Keratinocyte (primary cell): ENCODE measurements at regions not wholly inside any gene's neighbourhood (a gene's known extent, or its start where the extent isn't known, plus 50 kb on each side); places are given as distances from the start of the nearest gene placed in this dataset.

ENCODE experiments used
- DNase-seq: peaks from one replicate; pipeline ENCODE4 v3.0.0-alpha.2; 2011; ENCODE audit warnings: low read depth, missing footprints, low spot score
- FAIRE-seq: peaks from 2 replicates; lab custom pipeline; 2011; peaks lifted over from hg19 to GRCh38; lab: Jason Lieb, UNC
- H2AFZ ChIP-seq: 2 replicates; pipeline ENCODE4 v1.6.0; 2012; ENCODE audit warnings: low read length, control low read depth, inconsistent platforms; ENCODE audit not compliant: control insufficient read depth
- H3K27ac ChIP-seq: 2 replicates; pipeline ENCODE4 v1.5.1; 2011; ENCODE audit warnings: low read length; ENCODE audit not compliant: control insufficient read depth, insufficient read depth
- H3K27me3 ChIP-seq: 3 replicates; pipeline ENCODE4 v1.6.0; 2011; ENCODE audit warnings: low read length; ENCODE audit not compliant: control insufficient read depth, insufficient read depth; ENCODE audit errors: extremely low read depth
- H3K36me3 ChIP-seq, 2 experiments: 2 replicates in 1 of 2; 3 replicates in 1 of 2; pipeline ENCODE4 v1.5.1; 2011; ENCODE audit warnings: low read length in 2 of 2, mild to moderate bottlenecking in 1 of 2; ENCODE audit not compliant: control insufficient read depth in 2 of 2, insufficient read depth in 2 of 2; ENCODE audit errors: extremely low read depth in 1 of 2
- H3K4me1 ChIP-seq: 3 replicates; pipeline ENCODE4 v1.5.1; 2011; ENCODE audit warnings: low read length; ENCODE audit not compliant: control insufficient read depth, insufficient read depth; ENCODE audit errors: extremely low read depth
- H3K4me2 ChIP-seq: 3 replicates; pipeline ENCODE4 v1.6.0; 2011; ENCODE audit warnings: low read depth, low read length; ENCODE audit not compliant: control insufficient read depth, insufficient read depth; ENCODE audit errors: extremely low read depth
- H3K4me3 ChIP-seq, 3 experiments: fragments of 200-600 bp in 1 of 3; sonication (generic) in 1 of 3; 2 replicates in 2 of 3; 3 replicates in 1 of 3; pipeline ENCODE4 v1.5.1; 2011 to 2016; ENCODE audit warnings: low read length in 3 of 3, mild to moderate bottlenecking in 3 of 3, control low read depth in 2 of 3, inconsistent platforms in 1 of 3, low read depth in 1 of 3, mixed read lengths in 1 of 3, mixed run types in 1 of 3, moderate library complexity in 1 of 3; ENCODE audit not compliant: control insufficient read depth in 2 of 3, insufficient read depth in 2 of 3; ENCODE audit errors: extremely low read depth in 1 of 3
- H3K79me2 ChIP-seq: 2 replicates; pipeline ENCODE4 v1.6.0; 2012; ENCODE audit warnings: low read length; ENCODE audit not compliant: control insufficient read depth, insufficient read depth
- H3K9ac ChIP-seq: 3 replicates; pipeline ENCODE4 v1.6.0; 2011; ENCODE audit warnings: low read length; ENCODE audit not compliant: control insufficient read depth, insufficient read depth; ENCODE audit errors: extremely low read depth
- H3K9me1 ChIP-seq: 3 replicates; pipeline ENCODE4 v1.6.0; 2011; ENCODE audit warnings: low read length; ENCODE audit not compliant: control insufficient read depth, insufficient read depth; ENCODE audit errors: extremely low read depth
- H3K9me3 ChIP-seq: 2 replicates; pipeline ENCODE4 v1.5.1; 2012; ENCODE audit warnings: low read depth, low read length; ENCODE audit not compliant: control insufficient read depth
- H4K20me1 ChIP-seq: 3 replicates; pipeline ENCODE4 v1.6.0; 2011; ENCODE audit warnings: low read length; ENCODE audit not compliant: control insufficient read depth, insufficient read depth; ENCODE audit errors: extremely low read depth
- CTCF ChIP-seq, 3 experiments: IDR thresholded peaks in 1 of 3; conservative IDR thresholded peaks in 1 of 3; optimal IDR thresholded peaks in 1 of 3; 2 replicates in 2 of 3; 3 replicates in 1 of 3; pipeline versions ENCODE3 to v1.5.1; 2011; ENCODE audit warnings: low read length in 3 of 3, mild to moderate bottlenecking in 3 of 3, moderate library complexity in 2 of 3, control low read depth in 1 of 3, inconsistent platforms in 1 of 3; ENCODE audit not compliant: insufficient read depth in 2 of 3; ENCODE audit errors: extremely low read depth in 1 of 3
- EZH2 ChIP-seq: IDR thresholded peaks from one replicate; pipeline ENCODE4 v1.6.1; 2012; ENCODE audit warnings: inconsistent platforms, mild to moderate bottlenecking, low read length, moderate library complexity
- dilution Hi-C: fragments of 300-500 bp; cut with MboI; formaldehyde crosslinking; loops from one replicate; pipeline ENCODE4 v1.7.0; 2020; ENCODE audit warnings: low sequenced_read_pairs; ENCODE audit not compliant: extremely low pct_ligation_motif_present

GRCh38 chr6:97864366-97864765 is 581.4 kb upstream of the MMS22L start:
- no peak for FAIRE-seq
- Histone ChIP-seq H3K9ac (no peak overlapping the region), H3K36me3 (no peaks in the 10 kb centered on the region), H3K4me3 (no peak overlapping the region), H2AFZ (no peak overlapping the region), H3K4me2 (no peak overlapping the region), H3K4me1 (peaks cover 12% of the 10 kb centered on the region), H3K9me3 (no peaks in the 10 kb centered on the region), H3K27ac (no peak overlapping the region), H3K79me2 (no peaks in the 10 kb centered on the region), H3K27me3 (no peaks in the 10 kb centered on the region), H3K9me1 (no peaks in the 10 kb centered on the region), H4K20me1 (no peaks in the 10 kb centered on the region)
- no peak for TF ChIP-seq CTCF (optimal IDR thresholded peaks at IDR 0.05 in 1 of 3, IDR thresholded peaks at IDR 0.05 in 1 of 3, conservative IDR thresholded peaks at IDR 0.05 in 1 of 3; ENCODE audit: extremely low read depth in 1 of 3, insufficient read depth in 2 of 3, low read length in 3 of 3)
- no peak for TF ChIP-seq EZH2
- dilution Hi-C loops, result no loop called here
- DNase-seq, result no peak

- no peaks in the 10 kb centered on the region for H3K9me1 ChIP-seq
- H3K27me3 ChIP-seq, result no peaks in the 10 kb centered on the region
- no peak overlapping the region for H3K9ac ChIP-seq
- DNase-seq, result no peak
- no peaks in the 10 kb centered on the region for H3K79me2 ChIP-seq
- H3K9me3 ChIP-seq, result no peaks in the 10 kb centered on the region
- no peak for FAIRE-seq
- no peak for TF ChIP-seq EZH2
- H2AFZ ChIP-seq, result no peak overlapping the region
- no peaks in the 10 kb centered on the region for H3K36me3 ChIP-seq
- peaks cover 12% of the 10 kb centered on the region for H3K4me1 ChIP-seq
- dilution Hi-C loops, result no loop called here
- H3K4me3 ChIP-seq, result no peak overlapping the region
- no peak overlapping the region for H3K4me2 ChIP-seq
- no peak overlapping the region for H3K27ac ChIP-seq
- H4K20me1 ChIP-seq, result no peaks in the 10 kb centered on the region
These were observed 581.8 kb upstream of the MMS22L start for GRCh38 chr6:97864826-97865225.

DNA sequence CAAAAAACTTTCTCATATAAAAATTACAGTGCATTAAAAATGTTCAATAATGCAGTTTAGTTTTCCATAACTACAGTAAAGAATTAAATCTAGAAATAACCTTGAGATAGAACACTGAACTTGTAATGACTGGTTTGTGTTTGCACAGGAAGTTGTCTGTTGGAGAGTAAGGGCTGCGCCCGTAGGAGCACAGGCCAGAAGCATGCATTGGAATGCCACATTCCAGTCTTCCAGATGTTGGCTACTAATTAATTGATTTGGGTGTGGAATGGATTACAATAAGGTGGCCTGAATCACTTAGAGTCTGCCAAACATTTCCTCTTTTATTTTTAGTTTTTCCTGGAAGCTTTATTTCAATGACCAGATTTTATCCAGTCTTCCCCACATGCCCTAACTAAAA is 582.6 kb upstream of the MMS22L start:
- peak; percentile 56 for FAIRE-seq
- no peak for DNase-seq
- Histone ChIP-seq H3K9me3 (no peaks in the 10 kb centered on the region), H3K4me3 (no peak overlapping the region), H3K9me1 (no peaks in the 10 kb centered on the region), H3K27ac (no peak overlapping the region), H3K27me3 (no peaks in the 10 kb centered on the region), H3K4me2 (peak overlapping the region; percentile 40), H2AFZ (peak overlapping the region; percentile 33), H4K20me1 (no peaks in the 10 kb centered on the region), H3K4me1 (peaks cover 12% of the 10 kb centered on the region), H3K79me2 (no peaks in the 10 kb centered on the region), H3K9ac (no peak overlapping the region), H3K36me3 (no peaks in the 10 kb centered on the region)
- dilution Hi-C loops, result no loop called here
- no peak for TF ChIP-seq EZH2
- TF ChIP-seq CTCF (optimal IDR thresholded peaks at IDR 0.05 in 1 of 3, IDR thresholded peaks at IDR 0.05 in 1 of 3, conservative IDR thresholded peaks at IDR 0.05 in 1 of 3; ENCODE audit: extremely low read depth in 1 of 3, insufficient read depth in 2 of 3, low read length in 3 of 3), result no peak
